ENCODE measurements at regions not wholly inside any gene's neighbourhood (a gene's known extent, or its start where the extent isn't known, plus 50 kb on each side); places are given as distances from the start of the nearest gene placed in this dataset.

- DNase-seq, result no peak
- H3K27me3 ChIP-seq (ENCODE audit: control insufficient read depth, insufficient read depth, low read length, poor library complexity, severe bottlenecking), result no peaks in the 10 kb centered on the region
- H3K4me1 ChIP-seq (ENCODE audit: control insufficient read depth, insufficient read depth, low read length), result no peaks in the 10 kb centered on the region
- no peak overlapping the region for H3K27ac Mint-ChIP-seq
- TF ChIP-seq, protein P1, sequence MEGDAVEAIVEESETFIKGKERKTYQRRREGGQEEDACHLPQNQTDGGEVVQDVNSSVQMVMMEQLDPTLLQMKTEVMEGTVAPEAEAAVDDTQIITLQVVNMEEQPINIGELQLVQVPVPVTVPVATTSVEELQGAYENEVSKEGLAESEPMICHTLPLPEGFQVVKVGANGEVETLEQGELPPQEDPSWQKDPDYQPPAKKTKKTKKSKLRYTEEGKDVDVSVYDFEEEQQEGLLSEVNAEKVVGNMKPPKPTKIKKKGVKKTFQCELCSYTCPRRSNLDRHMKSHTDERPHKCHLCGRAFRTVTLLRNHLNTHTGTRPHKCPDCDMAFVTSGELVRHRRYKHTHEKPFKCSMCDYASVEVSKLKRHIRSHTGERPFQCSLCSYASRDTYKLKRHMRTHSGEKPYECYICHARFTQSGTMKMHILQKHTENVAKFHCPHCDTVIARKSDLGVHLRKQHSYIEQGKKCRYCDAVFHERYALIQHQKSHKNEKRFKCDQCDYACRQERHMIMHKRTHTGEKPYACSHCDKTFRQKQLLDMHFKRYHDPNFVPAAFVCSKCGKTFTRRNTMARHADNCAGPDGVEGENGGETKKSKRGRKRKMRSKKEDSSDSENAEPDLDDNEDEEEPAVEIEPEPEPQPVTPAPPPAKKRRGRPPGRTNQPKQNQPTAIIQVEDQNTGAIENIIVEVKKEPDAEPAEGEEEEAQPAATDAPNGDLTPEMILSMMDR (conservative IDR thresholded peaks at IDR 0.05), result no peak
- H3K9ac ChIP-seq (ENCODE audit: extremely low read depth, low read length, poor library complexity, severe bottlenecking), result no peak overlapping the region
- no peaks in the 10 kb centered on the region for H3K36me3 Mint-ChIP-seq (ENCODE audit: low read depth)
- no peak overlapping the region for H3K27ac ChIP-seq (ENCODE audit: low read depth, low read length)
- no peaks in the 10 kb centered on the region for H3K4me1 Mint-ChIP-seq
- no peak overlapping the region for H3K4me3 Mint-ChIP-seq
- H3K4me3 ChIP-seq (ENCODE audit: low read length), result no peak overlapping the region
- WGBS, 2 experiments (ENCODE audit: insufficient coverage in 1 of 2, insufficient read length in 1 of 2), result 85% methylated on average over 3 of the region's 3 CpGs; no CpG with 5 or more reads in 1 of the 2 experiments
- H3K9me3 ChIP-seq (ENCODE audit: control insufficient read depth, low read length), result no peaks in the 10 kb centered on the region
- no peaks in the 10 kb centered on the region for H3K9me3 Mint-ChIP-seq
- no peaks in the 10 kb centered on the region for H3K36me3 ChIP-seq (ENCODE audit: control insufficient read depth, insufficient read depth, low read length)
- no peaks in the 10 kb centered on the region for H3K27me3 Mint-ChIP-seq (ENCODE audit: insufficient read depth)
Observed at GRCh38 chr7:10474048-10474447, 499.6 kb upstream of the PHF14 start.

GRCh38 chr7:10475940-10476641 lies 497.6 kb upstream of the PHF14 start:
- WGBS, 2 experiments (ENCODE audit: insufficient coverage in 1 of 2, insufficient read length in 1 of 2), result 86 to 90% methylated on average over 13 to 20 of the region's 20 CpGs
- no peak overlapping the region for H3K27ac ChIP-seq (ENCODE audit: low read depth, low read length)
- no peaks in the 10 kb centered on the region for H3K4me1 Mint-ChIP-seq
- H3K27me3 ChIP-seq (ENCODE audit: control insufficient read depth, insufficient read depth, low read length, poor library complexity, severe bottlenecking), result no peaks in the 10 kb centered on the region
- no peak overlapping the region for H3K4me3 ChIP-seq (ENCODE audit: low read length)
- H3K4me3 Mint-ChIP-seq, result no peak overlapping the region
- TF ChIP-seq, protein P1 (conservative IDR thresholded peaks at IDR 0.05), result peak; percentile 49
- no peaks in the 10 kb centered on the region for H3K9me3 ChIP-seq (ENCODE audit: control insufficient read depth, low read length)
- H3K27me3 Mint-ChIP-seq (ENCODE audit: insufficient read depth), result no peaks in the 10 kb centered on the region
- no peaks in the 10 kb centered on the region for H3K36me3 Mint-ChIP-seq (ENCODE audit: low read depth)
- H3K9me3 Mint-ChIP-seq, result no peaks in the 10 kb centered on the region
- no peak for DNase-seq
- no peaks in the 10 kb centered on the region for H3K36me3 ChIP-seq (ENCODE audit: control insufficient read depth, insufficient read depth, low read length)
- no peak overlapping the region for H3K9ac ChIP-seq (ENCODE audit: extremely low read depth, low read length, poor library complexity, severe bottlenecking)
- H3K4me1 ChIP-seq (ENCODE audit: control insufficient read depth, insufficient read depth, low read length), result no peaks in the 10 kb centered on the region
- H3K27ac Mint-ChIP-seq, result no peak overlapping the region

- H3K36me3 ChIP-seq (ENCODE audit: control insufficient read depth, insufficient read depth, low read length), result no peaks in the 10 kb centered on the region
- Mint-ChIP-seq H3K9me3 (no peaks in the 10 kb centered on the region), H3K4me3 (no peak overlapping the region), H3K27ac (no peak overlapping the region), H3K36me3 (ENCODE audit: low read depth) (no peaks in the 10 kb centered on the region), H3K27me3 (ENCODE audit: insufficient read depth) (no peaks in the 10 kb centered on the region), H3K4me1 (no peaks in the 10 kb centered on the region)
- H3K9me3 ChIP-seq (ENCODE audit: control insufficient read depth, low read length), result no peaks in the 10 kb centered on the region
- H3K4me3 ChIP-seq (ENCODE audit: low read length), result no peak overlapping the region
- no peak overlapping the region for H3K9ac ChIP-seq (ENCODE audit: extremely low read depth, low read length, poor library complexity, severe bottlenecking)
- H3K27ac ChIP-seq (ENCODE audit: low read depth, low read length), result no peak overlapping the region
- WGBS, 2 experiments (ENCODE audit: insufficient coverage in 1 of 2, insufficient read length in 1 of 2), result 93 to 95% methylated on average over 6 to 15 of the region's 15 CpGs
- H3K4me1 ChIP-seq (ENCODE audit: control insufficient read depth, insufficient read depth, low read length), result no peaks in the 10 kb centered on the region
- no peak for DNase-seq
- no peaks in the 10 kb centered on the region for H3K27me3 ChIP-seq (ENCODE audit: control insufficient read depth, insufficient read depth, low read length, poor library complexity, severe bottlenecking)
- TF ChIP-seq, protein P1 (conservative IDR thresholded peaks at IDR 0.05), result no peak
Observed at GRCh38 chr7:10476642-10477041, 497.0 kb upstream of the PHF14 start.
